ENCODE measurements at regions not wholly inside any gene's neighbourhood (a gene's known extent, or its start where the extent isn't known, plus 50 kb on each side); places are given as distances from the start of the nearest gene placed in this dataset.

GRCh38 chr2:13539296-13539695 is 822.6 kb downstream of the TRIB2 start:
- Histone ChIP-seq H3K9me2 (ENCODE audit: insufficient read depth, low read length) (no peaks in the 10 kb centered on the region), H2AFZ (ENCODE audit: low read length) (no peak overlapping the region), H3K9me3 (ENCODE audit: low read length) (no peaks in the 10 kb centered on the region), H4K20me1 (ENCODE audit: insufficient read depth, low read length) (no peaks in the 10 kb centered on the region), H3K4me3 (ENCODE audit: low read depth, low read length, poor library complexity, severe bottlenecking) (no peak overlapping the region), H3K4me2 (ENCODE audit: low read length) (no peak overlapping the region), H3K4me1 (ENCODE audit: insufficient read depth, low read length, poor library complexity, severe bottlenecking) (no peaks in the 10 kb centered on the region), H3K27ac (ENCODE audit: low read depth, low read length, poor library complexity, severe bottlenecking) (no peak overlapping the region), H3K36me3 (ENCODE audit: insufficient read depth, low read length) (no peaks in the 10 kb centered on the region), H3K79me2 (ENCODE audit: insufficient read depth, low read depth, low read length) (no peaks in the 10 kb centered on the region)
- intact Hi-C loops (cut with micrococcal nuclease; ENCODE audit: unreplicated experiment), result no loop called here
- no TSS peak for BruUV-seq (replicated peaks)
- TF ChIP-seq CTCF (conservative IDR thresholded peaks at IDR 0.05; ENCODE audit: low read length), result no peak
- TF ChIP-seq EZH2phosphoT487 (IDR thresholded peaks at IDR 0.05; ENCODE audit: borderline replicate concordance, low read depth, low read length), result no peak
- ChIA-PET POLR2A (no interaction called here), CTCF (ENCODE audit: unreplicated experiment) (no interaction called here)
- no peak for DNase-seq (ENCODE audit: low spot score)

- ChIA-PET CTCF (ENCODE audit: unreplicated experiment) (no interaction called here), POLR2A (no interaction called here)
- Histone ChIP-seq H3K4me1 (ENCODE audit: insufficient read depth, low read length, poor library complexity, severe bottlenecking) (no peaks in the 10 kb centered on the region), H3K36me3 (ENCODE audit: insufficient read depth, low read length) (no peaks in the 10 kb centered on the region), H3K27ac (ENCODE audit: low read depth, low read length, poor library complexity, severe bottlenecking) (no peak overlapping the region), H3K9me3 (ENCODE audit: low read length) (no peaks in the 10 kb centered on the region), H2AFZ (ENCODE audit: low read length) (no peak overlapping the region), H3K4me2 (ENCODE audit: low read length) (no peak overlapping the region), H4K20me1 (ENCODE audit: insufficient read depth, low read length) (no peaks in the 10 kb centered on the region), H3K79me2 (ENCODE audit: insufficient read depth, low read depth, low read length) (no peaks in the 10 kb centered on the region), H3K9me2 (ENCODE audit: insufficient read depth, low read length) (no peaks in the 10 kb centered on the region), H3K4me3 (ENCODE audit: low read depth, low read length, poor library complexity, severe bottlenecking) (no peak overlapping the region)
- no peak for DNase-seq (ENCODE audit: low spot score)
- TF ChIP-seq EZH2phosphoT487 (IDR thresholded peaks at IDR 0.05; ENCODE audit: borderline replicate concordance, low read depth, low read length) (no peak), CTCF (conservative IDR thresholded peaks at IDR 0.05; ENCODE audit: low read length) (no peak)
- intact Hi-C loops (cut with micrococcal nuclease; ENCODE audit: unreplicated experiment), result no loop called here
- BruUV-seq (replicated peaks), result no TSS peak
Measured at GRCh38 chr2:13542061-13542460, 825.3 kb downstream of the TRIB2 start.

GRCh38 chr2:13542642-13543041 is 825.9 kb downstream of the TRIB2 start:
- ChIA-PET CTCF (ENCODE audit: unreplicated experiment) (no interaction called here), POLR2A (no interaction called here)
- Histone ChIP-seq H4K20me1 (ENCODE audit: insufficient read depth, low read length) (no peaks in the 10 kb centered on the region), H3K9me3 (ENCODE audit: low read length) (no peaks in the 10 kb centered on the region), H2AFZ (ENCODE audit: low read length) (no peak overlapping the region), H3K4me3 (ENCODE audit: low read depth, low read length, poor library complexity, severe bottlenecking) (no peak overlapping the region), H3K4me1 (ENCODE audit: insufficient read depth, low read length, poor library complexity, severe bottlenecking) (no peaks in the 10 kb centered on the region), H3K9me2 (ENCODE audit: insufficient read depth, low read length) (no peaks in the 10 kb centered on the region), H3K4me2 (ENCODE audit: low read length) (no peak overlapping the region), H3K36me3 (ENCODE audit: insufficient read depth, low read length) (no peaks in the 10 kb centered on the region), H3K27ac (ENCODE audit: low read depth, low read length, poor library complexity, severe bottlenecking) (no peak overlapping the region), H3K79me2 (ENCODE audit: insufficient read depth, low read depth, low read length) (no peaks in the 10 kb centered on the region)
- DNase-seq (ENCODE audit: low spot score), result no peak
- intact Hi-C loops (cut with micrococcal nuclease; ENCODE audit: unreplicated experiment), result no loop called here
- no peak for TF ChIP-seq EZH2phosphoT487 (IDR thresholded peaks at IDR 0.05; ENCODE audit: borderline replicate concordance, low read depth, low read length)
- TF ChIP-seq CTCF (conservative IDR thresholded peaks at IDR 0.05; ENCODE audit: low read length), result no peak
- no TSS peak for BruUV-seq (replicated peaks)
